Stimulated activated naive B cell treated with anti-CD40 and anti-IgM and Interleukin-4, amounts not matched to agents 10 μg/mL and 1 μg/mL and 100 μg/mL, for 72 hours (primary cell): ENCODE measurements at regions not wholly inside any gene's neighbourhood (a gene's known extent, or its start where the extent isn't known, plus 50 kb on each side); places are given as distances from the start of the nearest gene placed in this dataset.

Source experiments
- ATAC-seq, 2 donors: fragments of 150-1000 bp; cut with Tn5 transposase; replicated peaks; 2 replicates each; pipeline ENCODE4 v1.10.0; 2021; ENCODE audit warnings: moderate library complexity in 1 of 2
- DNase-seq: peaks from one replicate; pipeline ENCODE4 v3.0.0; 2021
- H3K27ac Mint-ChIP-seq: one replicate; pipeline ENCODE4 v1.8.0; 2022; ENCODE audit warnings: mild to moderate bottlenecking, mixed read lengths
- H3K27me3 Mint-ChIP-seq, 2 donors: one replicate each; pipeline ENCODE4 v1.8.0; 2022; ENCODE audit warnings: mixed read lengths in 2 of 2
- H3K36me3 Mint-ChIP-seq, 2 donors: one replicate each; pipeline ENCODE4 v1.8.0; 2022; ENCODE audit warnings: mixed read lengths in 2 of 2, mild to moderate bottlenecking in 1 of 2
- H3K4me1 Mint-ChIP-seq, 2 donors: one replicate each; pipeline ENCODE4 v1.8.0; 2022; ENCODE audit warnings: mixed read lengths in 2 of 2, mild to moderate bottlenecking in 1 of 2
- H3K4me3 Mint-ChIP-seq, 2 donors: one replicate each; pipeline ENCODE4 v1.8.0; 2022; ENCODE audit warnings: mild to moderate bottlenecking in 2 of 2, mixed read lengths in 2 of 2, moderate library complexity in 1 of 2
- H3K9me3 Mint-ChIP-seq, 2 donors: one replicate each; pipeline ENCODE4 v1.8.0; 2022; ENCODE audit warnings: mixed read lengths in 2 of 2, mild to moderate bottlenecking in 1 of 2

GRCh38 chr20:6473197-6473596 is 294.3 kb upstream of the BMP2 start:
- H3K36me3 Mint-ChIP-seq, result no peaks in the 10 kb centered on the region
- ATAC-seq (no peak), DNase-seq (no peak)
- H3K9me3 Mint-ChIP-seq, result peaks cover 0 to under 1% of the 10 kb centered on the region in 2 donors
- no peak overlapping the region for H3K27ac Mint-ChIP-seq
- H3K4me1 Mint-ChIP-seq, result no peaks in the 10 kb centered on the region
- peaks cover 0 to 4% of the 10 kb centered on the region in 2 donors for H3K27me3 Mint-ChIP-seq
- H3K4me3 Mint-ChIP-seq, result no peak overlapping the region

- ATAC-seq (no peak), DNase-seq (no peak)
- peaks cover 0 to 4% of the 10 kb centered on the region in 2 donors for H3K27me3 Mint-ChIP-seq
- H3K9me3 Mint-ChIP-seq, result peaks cover 0 to 2% of the 10 kb centered on the region in 2 donors
- H3K4me3 Mint-ChIP-seq, result no peak overlapping the region
- no peaks in the 10 kb centered on the region for H3K4me1 Mint-ChIP-seq
- H3K36me3 Mint-ChIP-seq, result no peaks in the 10 kb centered on the region
- no peak overlapping the region for H3K27ac Mint-ChIP-seq
These were observed 295.6 kb upstream of the BMP2 start for GRCh38 chr20:6471871-6472270.

- peaks cover 0 to 2% of the 10 kb centered on the region in 2 donors for H3K9me3 Mint-ChIP-seq
- no peak for DNase-seq
- H3K27me3 Mint-ChIP-seq, result peaks cover 0 to 4% of the 10 kb centered on the region in 2 donors
- ATAC-seq, result no peak
- no peak overlapping the region for H3K27ac Mint-ChIP-seq
- no peaks in the 10 kb centered on the region for H3K36me3 Mint-ChIP-seq
- H3K4me1 Mint-ChIP-seq, result no peaks in the 10 kb centered on the region
- no peak overlapping the region for H3K4me3 Mint-ChIP-seq
These were observed 296.3 kb upstream of the BMP2 start for GRCh38 chr20:6471110-6471647.

- no peaks in the 10 kb centered on the region for H3K36me3 Mint-ChIP-seq
- no peaks in the 10 kb centered on the region for H3K4me1 Mint-ChIP-seq
- no peak for DNase-seq
- H3K4me3 Mint-ChIP-seq, result no peak overlapping the region
- H3K27me3 Mint-ChIP-seq, result no peaks in the 10 kb centered on the region
- no peak overlapping the region for H3K27ac Mint-ChIP-seq
- peaks cover 0 to 2% of the 10 kb centered on the region in 2 donors for H3K9me3 Mint-ChIP-seq
- ATAC-seq, result no peak
These were observed 297.8 kb upstream of the BMP2 start for GRCh38 chr20:6469695-6470094.

- no peak overlapping the region for H3K27ac Mint-ChIP-seq
- H3K36me3 Mint-ChIP-seq, result no peaks in the 10 kb centered on the region
- H3K4me3 Mint-ChIP-seq, result no peak overlapping the region
- peaks cover 0 to 2% of the 10 kb centered on the region in 2 donors for H3K9me3 Mint-ChIP-seq
- DNase-seq (no peak), ATAC-seq (no peak)
- H3K4me1 Mint-ChIP-seq, result no peaks in the 10 kb centered on the region
- H3K27me3 Mint-ChIP-seq, result no peaks in the 10 kb centered on the region
These were observed 298.9 kb upstream of the BMP2 start for GRCh38 chr20:6468423-6469116.

- ATAC-seq (no peak), DNase-seq (no peak)
- Mint-ChIP-seq H3K36me3 (no peaks in the 10 kb centered on the region), H3K27ac (no peak overlapping the region), H3K27me3 (no peaks in the 10 kb centered on the region), H3K9me3 (peaks cover 0 to 2% of the 10 kb centered on the region in 2 donors), H3K4me3 (no peak overlapping the region), H3K4me1 (no peaks in the 10 kb centered on the region)
These were observed 299.9 kb upstream of the BMP2 start for GRCh38 chr20:6467562-6467961.

- no peak for ATAC-seq
- H3K36me3 Mint-ChIP-seq, result no peaks in the 10 kb centered on the region
- H3K27me3 Mint-ChIP-seq, result no peaks in the 10 kb centered on the region
- no peak for DNase-seq
- no peaks in the 10 kb centered on the region for H3K4me1 Mint-ChIP-seq
- no peak overlapping the region for H3K4me3 Mint-ChIP-seq
- H3K27ac Mint-ChIP-seq, result no peak overlapping the region
- peaks cover 0 to 2% of the 10 kb centered on the region in 2 donors for H3K9me3 Mint-ChIP-seq
These were observed 301.2 kb upstream of the BMP2 start for GRCh38 chr20:6466075-6466810.

- no peaks in the 10 kb centered on the region for H3K27me3 Mint-ChIP-seq
These were observed 316.6 kb upstream of the BMP2 start for GRCh38 chr20:6450841-6451240.

GRCh38 chr20:6440443-6440799 is 317.6 kb upstream of the FERMT1 start:
- peaks cover 2 to 3% of the 10 kb centered on the region in 2 donors for H3K9me3 Mint-ChIP-seq
- H3K27me3 Mint-ChIP-seq, result no peaks in the 10 kb centered on the region
- DNase-seq, result no peak
- no peak for ATAC-seq
- H3K4me3 Mint-ChIP-seq, result no peak overlapping the region
- H3K27ac Mint-ChIP-seq, result no peak overlapping the region
- H3K36me3 Mint-ChIP-seq, result no peaks in the 10 kb centered on the region
- no peaks in the 10 kb centered on the region for H3K4me1 Mint-ChIP-seq

More at GRCh38 chr20:6450841-6451240, 316.6 kb upstream of the BMP2 start:
- Mint-ChIP-seq H3K27ac (no peak overlapping the region), H3K4me3 (no peak overlapping the region), H3K4me1 (no peaks in the 10 kb centered on the region), H3K9me3 (peaks cover 0 to 3% of the 10 kb centered on the region in 2 donors), H3K36me3 (no peaks in the 10 kb centered on the region)
- DNase-seq (no peak), ATAC-seq (no peak)

GRCh38 chr20:6439737-6440442 is 317.1 kb upstream of the FERMT1 start:
- Mint-ChIP-seq H3K27ac (no peak overlapping the region), H3K4me1 (no peaks in the 10 kb centered on the region), H3K4me3 (no peak overlapping the region), H3K36me3 (no peaks in the 10 kb centered on the region), H3K27me3 (no peaks in the 10 kb centered on the region), H3K9me3 (peaks cover 2 to 3% of the 10 kb centered on the region in 2 donors)
- ATAC-seq (no peak), DNase-seq (no peak)

GRCh38 chr20:6434131-6434530 is 311.3 kb upstream of the FERMT1 start:
- H3K4me1 Mint-ChIP-seq, result no peaks in the 10 kb centered on the region
- H3K27ac Mint-ChIP-seq, result no peak overlapping the region
- DNase-seq (no peak), ATAC-seq (no peak)
- no peaks in the 10 kb centered on the region for H3K36me3 Mint-ChIP-seq
- no peaks in the 10 kb centered on the region for H3K27me3 Mint-ChIP-seq
- H3K9me3 Mint-ChIP-seq, result peaks cover 3% of the 10 kb centered on the region in 2 donors
- H3K4me3 Mint-ChIP-seq, result no peak overlapping the region

- ATAC-seq, result no peak
- Mint-ChIP-seq H3K36me3 (no peaks in the 10 kb centered on the region), H3K27me3 (no peaks in the 10 kb centered on the region), H3K4me3 (no peak overlapping the region), H3K27ac (no peak overlapping the region), H3K9me3 (peaks cover 0 to 2% of the 10 kb centered on the region in 2 donors), H3K4me1 (no peaks in the 10 kb centered on the region)
- no peak for DNase-seq
These were observed 307.6 kb upstream of the FERMT1 start for GRCh38 chr20:6430381-6430780.

- Mint-ChIP-seq H3K36me3 (no peaks in the 10 kb centered on the region), H3K9me3 (peaks cover 0 to 2% of the 10 kb centered on the region in 2 donors), H3K4me3 (no peak overlapping the region), H3K27me3 (no peaks in the 10 kb centered on the region), H3K27ac (no peak overlapping the region), H3K4me1 (no peaks in the 10 kb centered on the region)
- no peak for ATAC-seq
- no peak for DNase-seq
These were observed 303.6 kb upstream of the FERMT1 start for GRCh38 chr20:6426287-6426891.
